ENCODE measurements at regions not wholly inside any gene's neighbourhood (a gene's known extent, or its start where the extent isn't known, plus 50 kb on each side); places are given as distances from the start of the nearest gene placed in this dataset.

DNA sequence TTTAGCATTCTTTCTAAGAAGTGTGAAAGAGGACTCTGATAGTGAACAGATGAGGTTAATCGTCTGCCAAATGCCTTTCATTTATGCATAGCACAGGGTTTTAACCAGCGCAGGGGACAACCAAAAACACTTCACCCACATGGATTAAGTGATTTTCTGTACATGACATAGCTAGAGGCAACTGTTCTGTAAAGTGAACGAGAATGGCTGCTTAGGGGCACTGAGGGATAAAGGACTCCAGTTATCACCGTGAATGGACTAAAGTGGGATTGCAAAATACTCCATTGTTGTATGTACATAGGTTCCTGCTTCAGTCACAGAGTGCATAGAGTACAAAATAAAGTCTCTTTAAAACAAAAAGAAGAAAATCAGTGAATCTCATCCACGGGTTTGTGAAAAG is 456.8 kb downstream of the DMAC1 start:
- ChIA-PET POLR2A (no interaction called here), CTCF (ENCODE audit: low intra/inter-chr PET ratio, low total read pairs) (no interaction called here)
- Histone ChIP-seq H3K4me1 (ENCODE audit: insufficient read depth, low read length) (no peaks in the 10 kb centered on the region), H3K36me3 (replicated peaks in 1 of 2; ENCODE audit: control insufficient read depth in 1 of 2, insufficient read depth in 2 of 2, low read length in 2 of 2) (no peaks in the 10 kb centered on the region), H3K4me3 (replicated peaks in 1 of 3; ENCODE audit: insufficient read depth in 1 of 3, low read depth in 2 of 3, low read length in 3 of 3) (no peak overlapping the region), H3K9ac (ENCODE audit: insufficient read depth, low read depth, low read length) (no peak overlapping the region), H3K4me2 (ENCODE audit: low read depth, low read length) (no peak overlapping the region), H2AFZ (ENCODE audit: low read length) (no peak overlapping the region), H3K27ac (ENCODE audit: extremely low read length, insufficient read depth, low read length) (no peak overlapping the region), H3K9me3 (ENCODE audit: low read length) (no peaks in the 10 kb centered on the region), H4K20me1 (ENCODE audit: insufficient read depth, low read length) (no peaks in the 10 kb centered on the region), H3K79me2 (ENCODE audit: insufficient read depth, low read length) (no peaks in the 10 kb centered on the region), H3K27me3 (ENCODE audit: control insufficient read depth in 1 of 2, insufficient read depth in 2 of 2, low read length in 2 of 2) (no peaks in the 10 kb centered on the region)
- intact Hi-C loops (cut with micrococcal nuclease; ENCODE audit: unreplicated experiment) = no loop called here
- BruUV-seq (replicated peaks) = no TSS peak
- ATAC-seq = no peak
- FAIRE-seq = no peak
- no peak for DNase-seq (ENCODE audit: low spot score)
- in situ Hi-C loops (cut with HindIII; ENCODE audit: extremely low pct_ligation_motif_present, low pct_unique_long_range_greater_than_20kb) = no loop called here
- WGBS (ENCODE audit: low lambda C conversion rate) = 21% methylated on average over 5 of the region's 5 CpGs
- TF ChIP-seq SMARCE1 (IDR thresholded peaks at IDR 0.05; ENCODE audit: borderline replicate concordance) (no peak), ZIK1 (CRISPR knock-in tag; IDR thresholded peaks at IDR 0.05; ENCODE audit: borderline replicate concordance, low read depth) (no peak), GATAD2A (CRISPR knock-in tag; IDR thresholded peaks at IDR 0.05) (no peak), HNRNPH1 (optimal IDR thresholded peaks at IDR 0.05; ENCODE audit: low read depth, low read length) (no peak), ZNF772 (CRISPR knock-in tag; IDR thresholded peaks at IDR 0.05) (no peak), ZSCAN20 (CRISPR knock-in tag; IDR thresholded peaks at IDR 0.05; ENCODE audit: borderline replicate concordance) (no peak), MAFG (CRISPR knock-in tag; IDR thresholded peaks at IDR 0.05) (no peak), HNF4A (CRISPR knock-in tag; IDR thresholded peaks at IDR 0.05) (no peak), ZNF235 (CRISPR knock-in tag; IDR thresholded peaks at IDR 0.05; ENCODE audit: borderline replicate concordance) (no peak), NR1H2 (CRISPR knock-in tag; IDR thresholded peaks at IDR 0.05; ENCODE audit: borderline replicate concordance, low read depth) (no peak), MXD4 (CRISPR knock-in tag; IDR thresholded peaks at IDR 0.05) (no peak), ZNF446 (CRISPR knock-in tag; IDR thresholded peaks at IDR 0.05) (no peak), ZFP90 (CRISPR knock-in tag; IDR thresholded peaks at IDR 0.05; ENCODE audit: borderline replicate concordance) (no peak)
- TF ChIP-seq, protein P1, sequence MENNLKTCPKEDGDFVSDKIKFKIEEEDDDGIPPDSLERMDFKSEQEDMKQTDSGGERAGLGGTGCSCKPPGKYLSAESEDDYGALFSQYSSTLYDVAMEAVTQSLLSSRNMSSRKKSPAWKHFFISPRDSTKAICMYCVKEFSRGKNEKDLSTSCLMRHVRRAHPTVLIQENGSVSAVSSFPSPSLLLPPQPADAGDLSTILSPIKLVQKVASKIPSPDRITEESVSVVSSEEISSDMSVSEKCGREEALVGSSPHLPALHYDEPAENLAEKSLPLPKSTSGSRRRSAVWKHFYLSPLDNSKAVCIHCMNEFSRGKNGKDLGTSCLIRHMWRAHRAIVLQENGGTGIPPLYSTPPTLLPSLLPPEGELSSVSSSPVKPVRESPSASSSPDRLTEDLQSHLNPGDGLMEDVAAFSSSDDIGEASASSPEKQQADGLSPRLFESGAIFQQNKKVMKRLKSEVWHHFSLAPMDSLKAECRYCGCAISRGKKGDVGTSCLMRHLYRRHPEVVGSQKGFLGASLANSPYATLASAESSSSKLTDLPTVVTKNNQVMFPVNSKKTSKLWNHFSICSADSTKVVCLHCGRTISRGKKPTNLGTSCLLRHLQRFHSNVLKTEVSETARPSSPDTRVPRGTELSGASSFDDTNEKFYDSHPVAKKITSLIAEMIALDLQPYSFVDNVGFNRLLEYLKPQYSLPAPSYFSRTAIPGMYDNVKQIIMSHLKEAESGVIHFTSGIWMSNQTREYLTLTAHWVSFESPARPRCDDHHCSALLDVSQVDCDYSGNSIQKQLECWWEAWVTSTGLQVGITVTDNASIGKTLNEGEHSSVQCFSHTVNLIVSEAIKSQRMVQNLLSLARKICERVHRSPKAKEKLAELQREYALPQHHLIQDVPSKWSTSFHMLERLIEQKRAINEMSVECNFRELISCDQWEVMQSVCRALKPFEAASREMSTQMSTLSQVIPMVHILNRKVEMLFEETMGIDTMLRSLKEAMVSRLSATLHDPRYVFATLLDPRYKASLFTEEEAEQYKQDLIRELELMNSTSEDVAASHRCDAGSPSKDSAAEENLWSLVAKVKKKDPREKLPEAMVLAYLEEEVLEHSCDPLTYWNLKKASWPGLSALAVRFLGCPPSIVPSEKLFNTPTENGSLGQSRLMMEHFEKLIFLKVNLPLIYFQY (CRISPR knock-in tag; IDR thresholded peaks at IDR 0.05; ENCODE audit: borderline replicate concordance) = no peak
- TF ChIP-seq, protein P2, sequence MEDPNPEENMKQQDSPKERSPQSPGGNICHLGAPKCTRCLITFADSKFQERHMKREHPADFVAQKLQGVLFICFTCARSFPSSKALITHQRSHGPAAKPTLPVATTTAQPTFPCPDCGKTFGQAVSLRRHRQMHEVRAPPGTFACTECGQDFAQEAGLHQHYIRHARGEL (CRISPR knock-in tag; IDR thresholded peaks at IDR 0.05) = no peak
- TF ChIP-seq, protein P3, sequence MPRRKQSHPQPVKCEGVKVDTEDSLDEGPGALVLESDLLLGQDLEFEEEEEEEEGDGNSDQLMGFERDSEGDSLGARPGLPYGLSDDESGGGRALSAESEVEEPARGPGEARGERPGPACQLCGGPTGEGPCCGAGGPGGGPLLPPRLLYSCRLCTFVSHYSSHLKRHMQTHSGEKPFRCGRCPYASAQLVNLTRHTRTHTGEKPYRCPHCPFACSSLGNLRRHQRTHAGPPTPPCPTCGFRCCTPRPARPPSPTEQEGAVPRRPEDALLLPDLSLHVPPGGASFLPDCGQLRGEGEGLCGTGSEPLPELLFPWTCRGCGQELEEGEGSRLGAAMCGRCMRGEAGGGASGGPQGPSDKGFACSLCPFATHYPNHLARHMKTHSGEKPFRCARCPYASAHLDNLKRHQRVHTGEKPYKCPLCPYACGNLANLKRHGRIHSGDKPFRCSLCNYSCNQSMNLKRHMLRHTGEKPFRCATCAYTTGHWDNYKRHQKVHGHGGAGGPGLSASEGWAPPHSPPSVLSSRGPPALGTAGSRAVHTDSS (CRISPR knock-in tag; conservative IDR thresholded peaks at IDR 0.05) = no peak

All from HepG2 (cell line).